ENCODE measurements at regions not wholly inside any gene's neighbourhood (a gene's known extent, or its start where the extent isn't known, plus 50 kb on each side); places are given as distances from the start of the nearest gene placed in this dataset.

DNA sequence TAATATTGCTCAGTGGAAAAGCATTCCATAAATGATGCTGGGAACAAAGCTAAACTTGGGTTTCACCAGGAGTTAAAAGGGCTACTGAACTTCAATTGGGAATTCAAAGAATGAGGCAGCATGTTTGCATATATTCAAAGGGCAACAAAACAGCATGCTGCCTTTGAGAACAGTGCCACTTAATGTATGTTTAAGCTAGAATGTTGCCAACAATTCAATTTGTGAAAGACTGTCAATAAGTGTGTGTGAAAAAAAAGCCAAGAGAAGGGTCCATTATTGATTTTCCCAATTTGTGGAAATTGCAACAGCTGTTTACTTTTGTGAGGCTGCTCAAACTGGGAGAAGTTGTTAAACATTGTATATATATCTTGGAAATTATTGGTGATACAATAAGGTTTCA is 701.9 kb upstream of the ACTRT1 start:
- H3K27me3 ChIP-seq (ENCODE audit: insufficient read depth, low read depth), result no peaks in the 10 kb centered on the region
- TF ChIP-seq, protein P1, sequence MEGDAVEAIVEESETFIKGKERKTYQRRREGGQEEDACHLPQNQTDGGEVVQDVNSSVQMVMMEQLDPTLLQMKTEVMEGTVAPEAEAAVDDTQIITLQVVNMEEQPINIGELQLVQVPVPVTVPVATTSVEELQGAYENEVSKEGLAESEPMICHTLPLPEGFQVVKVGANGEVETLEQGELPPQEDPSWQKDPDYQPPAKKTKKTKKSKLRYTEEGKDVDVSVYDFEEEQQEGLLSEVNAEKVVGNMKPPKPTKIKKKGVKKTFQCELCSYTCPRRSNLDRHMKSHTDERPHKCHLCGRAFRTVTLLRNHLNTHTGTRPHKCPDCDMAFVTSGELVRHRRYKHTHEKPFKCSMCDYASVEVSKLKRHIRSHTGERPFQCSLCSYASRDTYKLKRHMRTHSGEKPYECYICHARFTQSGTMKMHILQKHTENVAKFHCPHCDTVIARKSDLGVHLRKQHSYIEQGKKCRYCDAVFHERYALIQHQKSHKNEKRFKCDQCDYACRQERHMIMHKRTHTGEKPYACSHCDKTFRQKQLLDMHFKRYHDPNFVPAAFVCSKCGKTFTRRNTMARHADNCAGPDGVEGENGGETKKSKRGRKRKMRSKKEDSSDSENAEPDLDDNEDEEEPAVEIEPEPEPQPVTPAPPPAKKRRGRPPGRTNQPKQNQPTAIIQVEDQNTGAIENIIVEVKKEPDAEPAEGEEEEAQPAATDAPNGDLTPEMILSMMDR (conservative IDR thresholded peaks at IDR 0.05; ENCODE audit: low read depth, low read length), result no peak
- no peak overlapping the region for H2AFZ ChIP-seq (ENCODE audit: low read depth)
- H3K4me1 ChIP-seq (ENCODE audit: low read depth, poor library complexity, severe bottlenecking), result no peaks in the 10 kb centered on the region
- no peaks in the 10 kb centered on the region for H3K79me2 ChIP-seq (ENCODE audit: insufficient read depth, low read depth)
- no peaks in the 10 kb centered on the region for H4K20me1 ChIP-seq (ENCODE audit: insufficient read depth)
- H3K9ac ChIP-seq, result no peak overlapping the region
- no peak overlapping the region for H3K4me2 ChIP-seq
- no peak overlapping the region for H3K27ac ChIP-seq
- no peaks in the 10 kb centered on the region for H3K36me3 ChIP-seq (ENCODE audit: insufficient read depth)
- H3K4me3 ChIP-seq (IDR thresholded peaks at IDR 0.05; ENCODE audit: insufficient read depth, low read depth, low read length), result no peak overlapping the region

DNA sequence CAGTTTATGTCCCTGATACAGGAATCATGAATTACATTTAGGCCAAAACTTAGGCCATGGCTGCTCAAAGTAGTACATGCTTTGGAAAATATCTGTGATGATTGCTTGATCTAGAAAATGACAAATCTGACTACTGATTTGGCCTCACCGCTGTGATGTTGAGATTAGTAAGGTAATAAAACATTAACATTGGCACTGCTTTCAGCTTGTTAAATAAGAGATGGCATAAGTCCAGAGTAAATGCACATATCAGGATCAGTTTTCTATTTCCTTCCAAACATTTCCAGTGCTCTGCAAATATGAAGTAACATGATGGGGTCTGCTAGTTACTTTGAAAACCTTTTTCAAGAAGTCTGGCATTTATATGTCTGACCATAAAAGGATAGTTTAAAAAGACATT is 687.3 kb upstream of the ACTRT1 start:
- H3K4me3 ChIP-seq (IDR thresholded peaks at IDR 0.05; ENCODE audit: insufficient read depth, low read depth, low read length), result no peak overlapping the region
- no peak overlapping the region for H2AFZ ChIP-seq (ENCODE audit: low read depth)
- no peak overlapping the region for H3K4me2 ChIP-seq
- no peaks in the 10 kb centered on the region for H4K20me1 ChIP-seq (ENCODE audit: insufficient read depth)
- no peak overlapping the region for H3K27ac ChIP-seq
- no peak overlapping the region for H3K9ac ChIP-seq
- H3K27me3 ChIP-seq (ENCODE audit: insufficient read depth, low read depth), result no peaks in the 10 kb centered on the region
- H3K79me2 ChIP-seq (ENCODE audit: insufficient read depth, low read depth), result no peaks in the 10 kb centered on the region
- TF ChIP-seq, protein P1 (conservative IDR thresholded peaks at IDR 0.05; ENCODE audit: low read depth, low read length), result no peak
- H3K4me1 ChIP-seq (ENCODE audit: low read depth, poor library complexity, severe bottlenecking), result no peaks in the 10 kb centered on the region
- no peaks in the 10 kb centered on the region for H3K36me3 ChIP-seq (ENCODE audit: insufficient read depth)

DNA sequence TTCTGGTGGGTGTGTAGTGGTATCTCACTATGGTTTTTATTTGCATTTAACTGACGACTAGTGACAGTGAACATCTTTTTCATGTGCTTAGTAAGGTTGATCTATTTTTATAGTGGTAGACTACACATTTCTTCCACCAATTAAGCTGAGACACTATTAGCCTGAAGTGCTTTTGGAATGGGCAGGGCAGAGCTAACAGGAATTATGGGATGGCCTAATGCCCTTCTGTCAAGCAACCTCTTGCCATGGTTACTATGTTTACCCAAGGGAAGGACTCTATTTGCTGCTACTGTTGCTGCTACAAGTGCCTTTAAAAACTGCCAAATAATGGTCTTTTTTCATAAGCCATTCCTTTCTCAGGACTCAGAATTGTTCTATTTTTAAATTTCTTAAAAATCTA is 676.7 kb upstream of the ACTRT1 start:
- Histone ChIP-seq H3K27me3 (ENCODE audit: insufficient read depth, low read depth) (no peaks in the 10 kb centered on the region), H3K36me3 (ENCODE audit: insufficient read depth) (no peaks in the 10 kb centered on the region), H3K4me3 (IDR thresholded peaks at IDR 0.05; ENCODE audit: insufficient read depth, low read depth, low read length) (no peak overlapping the region), H3K79me2 (ENCODE audit: insufficient read depth, low read depth) (no peaks in the 10 kb centered on the region), H2AFZ (ENCODE audit: low read depth) (no peak overlapping the region), H3K4me1 (ENCODE audit: low read depth, poor library complexity, severe bottlenecking) (no peaks in the 10 kb centered on the region), H3K27ac (no peak overlapping the region), H3K9ac (no peak overlapping the region), H4K20me1 (ENCODE audit: insufficient read depth) (no peaks in the 10 kb centered on the region), H3K4me2 (no peak overlapping the region)
- TF ChIP-seq, protein P1 (conservative IDR thresholded peaks at IDR 0.05; ENCODE audit: low read depth, low read length), result no peak

DNA sequence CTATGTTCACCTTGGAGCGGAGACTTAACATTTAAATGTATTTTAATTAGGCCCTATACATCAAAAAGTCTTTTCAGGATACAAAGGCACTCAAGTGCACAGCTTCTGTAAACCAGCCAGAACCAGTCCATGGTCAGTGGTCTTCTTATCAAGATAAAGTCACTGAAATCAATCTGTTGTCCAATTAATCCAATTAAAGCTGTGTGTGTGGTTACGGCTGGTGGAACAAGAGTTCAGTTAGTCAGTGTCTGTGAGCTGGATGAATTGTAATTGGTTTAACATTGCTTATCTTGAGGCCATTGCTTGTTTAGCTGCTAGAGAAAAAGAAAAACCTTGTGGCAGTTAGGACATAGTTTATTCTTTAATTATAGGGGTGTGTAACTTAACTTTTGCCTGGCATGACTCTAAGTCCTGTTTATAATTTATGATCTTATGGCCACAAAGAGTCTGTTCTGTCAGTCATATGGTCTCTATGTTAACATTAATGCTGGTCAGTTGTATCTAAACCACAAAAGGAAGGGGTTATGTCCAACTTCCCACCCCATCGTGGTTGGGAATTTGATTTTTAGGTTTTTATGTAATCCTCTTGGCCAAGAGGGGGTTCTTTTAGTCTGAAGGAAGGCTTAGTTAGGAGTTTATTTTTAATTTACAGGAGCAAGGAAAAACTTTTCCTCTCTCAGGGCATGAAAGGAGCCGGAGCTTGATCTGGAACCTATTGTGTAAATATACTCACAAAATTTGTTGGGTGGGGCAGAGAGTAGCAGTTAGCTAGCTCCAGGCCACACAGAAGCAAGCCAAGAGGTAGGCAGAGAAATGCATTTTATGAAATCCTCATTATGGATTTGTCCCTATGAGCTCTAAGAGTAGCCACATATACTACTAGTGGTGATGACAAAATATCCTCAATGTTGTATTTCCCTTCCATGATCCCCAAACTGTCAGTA is 665.7 kb upstream of the ACTRT1 start:
- H3K4me1 ChIP-seq (ENCODE audit: low read depth, poor library complexity, severe bottlenecking), result no peaks in the 10 kb centered on the region
- H3K27me3 ChIP-seq (ENCODE audit: insufficient read depth, low read depth), result no peaks in the 10 kb centered on the region
- no peak overlapping the region for H3K27ac ChIP-seq
- no peak overlapping the region for H3K4me3 ChIP-seq (IDR thresholded peaks at IDR 0.05; ENCODE audit: insufficient read depth, low read depth, low read length)
- H3K79me2 ChIP-seq (ENCODE audit: insufficient read depth, low read depth), result no peaks in the 10 kb centered on the region
- no peaks in the 10 kb centered on the region for H4K20me1 ChIP-seq (ENCODE audit: insufficient read depth)
- no peaks in the 10 kb centered on the region for H3K36me3 ChIP-seq (ENCODE audit: insufficient read depth)
- TF ChIP-seq, protein P1 (conservative IDR thresholded peaks at IDR 0.05; ENCODE audit: low read depth, low read length), result no peak
- no peak overlapping the region for H3K4me2 ChIP-seq
- no peak overlapping the region for H2AFZ ChIP-seq (ENCODE audit: low read depth)
- H3K9ac ChIP-seq, result no peak overlapping the region
